Bronchial epithelial cell (primary cell): ENCODE measurements at regions not wholly inside any gene's neighbourhood (a gene's known extent, or its start where the extent isn't known, plus 50 kb on each side); places are given as distances from the start of the nearest gene placed in this dataset.

ENCODE experiments used
- DNase-seq: peaks from one replicate; pipeline ENCODE4 v3.0.0-alpha.2; 2010; ENCODE audit warnings: low read depth
- FAIRE-seq: peaks from 2 replicates; lab custom pipeline; 2011; peaks lifted over from hg19 to GRCh38; lab: Jason Lieb, UNC
- H3K27me3 ChIP-seq: 2 replicates; pipeline ENCODE4 v1.5.1; 2011; ENCODE audit warnings: low read length; ENCODE audit not compliant: control insufficient read depth, insufficient read depth
- H3K36me3 ChIP-seq: 2 replicates; pipeline ENCODE4 v1.5.1; 2011; ENCODE audit warnings: low read length; ENCODE audit not compliant: control insufficient read depth, insufficient read depth
- H3K4me3 ChIP-seq: 2 replicates; pipeline ENCODE4 v1.5.1; 2011; ENCODE audit warnings: mild to moderate bottlenecking, low read depth, low read length, control low read depth
- CTCF ChIP-seq: IDR thresholded peaks from 2 replicates; pipeline ENCODE4 v1.5.1; 2011; ENCODE audit warnings: mild to moderate bottlenecking, moderate library complexity, low read length, control low read depth, inconsistent platforms; ENCODE audit not compliant: insufficient read depth, severe bottlenecking

- TF ChIP-seq CTCF = no peak
- FAIRE-seq (peak; percentile 7), DNase-seq (no peak)
- Histone ChIP-seq H3K36me3 (no peaks in the 10 kb centered on the region), H3K27me3 (no peaks in the 10 kb centered on the region), H3K4me3 (no peak overlapping the region)
Measured at GRCh38 chr16:80081846-80082245, 458.9 kb upstream of the DYNLRB2 start.

DNA sequence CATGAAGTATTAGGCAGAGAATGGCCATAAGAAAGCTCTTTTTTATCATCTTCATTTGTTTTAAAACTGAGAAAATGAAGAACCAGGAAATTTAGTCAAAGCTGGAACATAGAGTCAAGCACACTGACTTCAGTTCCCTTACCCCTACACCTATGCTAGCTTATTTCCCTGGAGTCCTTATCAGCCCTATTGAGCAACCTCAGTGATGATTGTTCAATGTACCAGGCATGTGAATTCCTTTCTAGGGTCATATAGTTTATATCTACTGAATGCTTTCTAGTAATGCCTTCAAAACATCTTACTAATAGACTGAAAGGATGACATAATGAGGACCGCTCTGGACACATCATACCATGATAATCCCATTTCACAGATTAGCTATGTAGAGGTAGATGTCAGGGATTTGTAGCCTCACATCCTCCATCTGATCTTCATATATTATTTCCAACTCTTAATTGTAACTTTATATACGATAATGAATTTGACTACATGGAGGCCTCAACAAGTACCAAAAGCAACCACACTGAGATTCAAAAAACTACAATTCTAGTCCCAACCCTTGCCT, 460.4 kb upstream of the DYNLRB2 start:
- no peaks in the 10 kb centered on the region for H3K36me3 ChIP-seq
- no peak overlapping the region for H3K4me3 ChIP-seq
- DNase-seq (peak; percentile 71), FAIRE-seq (no peak)
- no peaks in the 10 kb centered on the region for H3K27me3 ChIP-seq
- no peak for TF ChIP-seq CTCF

- H3K27me3 ChIP-seq = no peaks in the 10 kb centered on the region
- no peak overlapping the region for H3K4me3 ChIP-seq
- FAIRE-seq (no peak), DNase-seq (no peak)
- H3K36me3 ChIP-seq = no peaks in the 10 kb centered on the region
- TF ChIP-seq CTCF = no peak
Measured at GRCh38 chr16:80079072-80079471, 461.7 kb upstream of the DYNLRB2 start.

- no peak for TF ChIP-seq CTCF
- Histone ChIP-seq H3K4me3 (no peak overlapping the region), H3K27me3 (no peaks in the 10 kb centered on the region), H3K36me3 (no peaks in the 10 kb centered on the region)
- FAIRE-seq = no peak
- DNase-seq = no peak
Measured at GRCh38 chr16:80077696-80078095, 463.1 kb upstream of the DYNLRB2 start.

GRCh38 chr16:80074329-80074728, 466.5 kb upstream of the DYNLRB2 start:
- Histone ChIP-seq H3K27me3 (no peaks in the 10 kb centered on the region), H3K4me3 (no peak overlapping the region), H3K36me3 (no peaks in the 10 kb centered on the region)
- no peak for TF ChIP-seq CTCF
- no peak for FAIRE-seq
- no peak for DNase-seq

DNA sequence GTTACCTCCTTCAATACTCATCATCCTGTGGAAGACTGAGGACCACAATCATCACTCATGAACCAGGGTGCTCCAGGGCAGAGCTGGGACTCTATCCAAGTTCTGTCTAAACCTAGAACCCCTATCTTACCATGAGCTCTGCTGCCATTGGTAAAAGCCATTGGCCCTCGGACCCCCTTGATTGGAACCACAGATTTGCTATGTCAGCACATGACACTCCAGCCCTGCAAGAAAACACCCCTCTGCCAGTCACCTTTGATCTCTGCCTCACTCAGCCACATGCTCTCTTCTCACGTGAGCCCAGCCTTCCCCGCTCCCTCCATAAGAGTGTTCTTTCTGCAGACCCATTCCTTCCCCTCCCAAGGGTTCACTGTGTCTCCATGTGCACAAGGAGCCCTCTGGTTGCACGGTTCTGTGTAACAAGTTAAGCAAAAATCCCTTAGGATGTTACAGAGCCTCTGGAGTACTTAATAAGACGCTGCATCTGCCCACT, 468.8 kb upstream of the DYNLRB2 start:
- H3K36me3 ChIP-seq = no peaks in the 10 kb centered on the region
- DNase-seq = no peak
- no peak for TF ChIP-seq CTCF
- no peak overlapping the region for H3K4me3 ChIP-seq
- FAIRE-seq = no peak
- H3K27me3 ChIP-seq = no peaks in the 10 kb centered on the region
